ENCODE measurements at regions not wholly inside any gene's neighbourhood (a gene's known extent, or its start where the extent isn't known, plus 50 kb on each side); places are given as distances from the start of the nearest gene placed in this dataset.

DNA sequence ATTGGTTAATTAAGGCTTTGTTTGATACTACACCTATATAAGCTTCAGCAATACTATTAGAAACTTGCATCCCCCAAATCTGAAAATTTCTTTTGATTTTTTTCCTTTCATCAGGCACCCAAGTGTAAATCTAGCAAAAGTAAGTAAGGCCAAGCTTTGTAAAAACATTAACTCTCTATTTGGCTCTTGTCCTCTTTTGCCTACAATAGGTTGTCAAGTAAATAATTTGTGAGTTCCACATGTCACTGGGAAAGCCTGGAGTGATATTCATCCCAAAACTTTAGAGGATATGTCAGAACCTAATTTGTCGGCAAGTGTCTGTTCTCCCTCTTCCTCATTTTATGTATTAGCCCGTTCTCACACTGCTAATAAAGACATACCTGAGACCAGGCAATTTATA is 492.4 kb downstream of the IPMK start:
- Histone ChIP-seq H3K4me3 (ENCODE audit: low read depth, low read length, poor library complexity, severe bottlenecking) (no peak overlapping the region), H3K9me2 (ENCODE audit: insufficient read depth, low read length) (no peaks in the 10 kb centered on the region), H3K27ac (ENCODE audit: low read depth, low read length, poor library complexity, severe bottlenecking) (no peak overlapping the region), H3K79me2 (ENCODE audit: insufficient read depth, low read depth, low read length) (no peaks in the 10 kb centered on the region), H3K4me1 (ENCODE audit: insufficient read depth, low read length, poor library complexity, severe bottlenecking) (no peaks in the 10 kb centered on the region), H3K4me2 (ENCODE audit: low read length) (no peak overlapping the region), H3K36me3 (ENCODE audit: insufficient read depth, low read length) (no peaks in the 10 kb centered on the region), H2AFZ (ENCODE audit: low read length) (no peak overlapping the region), H4K20me1 (ENCODE audit: insufficient read depth, low read length) (no peaks in the 10 kb centered on the region), H3K9me3 (ENCODE audit: low read length) (no peaks in the 10 kb centered on the region)
- no TSS peak for BruUV-seq (replicated peaks)
- DNase-seq (ENCODE audit: low spot score) = no peak
- intact Hi-C loops (cut with micrococcal nuclease; ENCODE audit: unreplicated experiment) = no loop called here
- ChIA-PET POLR2A (no interaction called here), CTCF (ENCODE audit: unreplicated experiment) (no interaction called here)
- TF ChIP-seq, protein P1, sequence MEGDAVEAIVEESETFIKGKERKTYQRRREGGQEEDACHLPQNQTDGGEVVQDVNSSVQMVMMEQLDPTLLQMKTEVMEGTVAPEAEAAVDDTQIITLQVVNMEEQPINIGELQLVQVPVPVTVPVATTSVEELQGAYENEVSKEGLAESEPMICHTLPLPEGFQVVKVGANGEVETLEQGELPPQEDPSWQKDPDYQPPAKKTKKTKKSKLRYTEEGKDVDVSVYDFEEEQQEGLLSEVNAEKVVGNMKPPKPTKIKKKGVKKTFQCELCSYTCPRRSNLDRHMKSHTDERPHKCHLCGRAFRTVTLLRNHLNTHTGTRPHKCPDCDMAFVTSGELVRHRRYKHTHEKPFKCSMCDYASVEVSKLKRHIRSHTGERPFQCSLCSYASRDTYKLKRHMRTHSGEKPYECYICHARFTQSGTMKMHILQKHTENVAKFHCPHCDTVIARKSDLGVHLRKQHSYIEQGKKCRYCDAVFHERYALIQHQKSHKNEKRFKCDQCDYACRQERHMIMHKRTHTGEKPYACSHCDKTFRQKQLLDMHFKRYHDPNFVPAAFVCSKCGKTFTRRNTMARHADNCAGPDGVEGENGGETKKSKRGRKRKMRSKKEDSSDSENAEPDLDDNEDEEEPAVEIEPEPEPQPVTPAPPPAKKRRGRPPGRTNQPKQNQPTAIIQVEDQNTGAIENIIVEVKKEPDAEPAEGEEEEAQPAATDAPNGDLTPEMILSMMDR (conservative IDR thresholded peaks at IDR 0.05; ENCODE audit: low read length) = no peak
- TF ChIP-seq EZH2phosphoT487 (IDR thresholded peaks at IDR 0.05; ENCODE audit: borderline replicate concordance, low read depth, low read length) = no peak

DNA sequence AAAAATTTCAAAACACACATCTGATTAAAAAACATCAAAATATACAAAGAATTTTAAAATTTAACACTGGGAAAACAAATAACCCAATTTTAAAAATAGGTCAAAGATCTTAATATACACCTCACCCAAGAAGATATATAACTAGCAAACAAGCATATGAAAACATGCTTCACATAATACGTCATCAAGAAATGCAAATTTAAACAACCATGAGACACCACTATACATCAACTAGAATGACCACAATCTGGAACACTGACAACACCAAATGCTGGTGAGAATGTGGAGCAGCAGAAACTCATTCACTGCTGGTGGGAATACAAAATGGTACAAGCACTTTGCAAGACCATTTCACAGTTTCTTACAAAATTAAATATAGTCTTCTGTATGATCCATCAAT is 498.4 kb downstream of the IPMK start:
- TF ChIP-seq, protein P1 (conservative IDR thresholded peaks at IDR 0.05; ENCODE audit: low read length) = no peak
- TF ChIP-seq EZH2phosphoT487 (IDR thresholded peaks at IDR 0.05; ENCODE audit: borderline replicate concordance, low read depth, low read length) = no peak
- CTCF ChIA-PET (ENCODE audit: unreplicated experiment) = interaction anchor here (0.5 kb wide), 1 partner anchor 380 kb away, joined by 4 read pairs; no protein-coding TSS in a partner anchor
- Histone ChIP-seq H3K27ac (ENCODE audit: low read depth, low read length, poor library complexity, severe bottlenecking) (no peak overlapping the region), H2AFZ (ENCODE audit: low read length) (no peak overlapping the region), H4K20me1 (ENCODE audit: insufficient read depth, low read length) (no peaks in the 10 kb centered on the region), H3K9me3 (ENCODE audit: low read length) (no peaks in the 10 kb centered on the region), H3K36me3 (ENCODE audit: insufficient read depth, low read length) (no peaks in the 10 kb centered on the region), H3K4me2 (ENCODE audit: low read length) (no peak overlapping the region), H3K79me2 (ENCODE audit: insufficient read depth, low read depth, low read length) (no peaks in the 10 kb centered on the region), H3K9me2 (ENCODE audit: insufficient read depth, low read length) (no peaks in the 10 kb centered on the region), H3K4me3 (ENCODE audit: low read depth, low read length, poor library complexity, severe bottlenecking) (no peak overlapping the region), H3K4me1 (ENCODE audit: insufficient read depth, low read length, poor library complexity, severe bottlenecking) (no peaks in the 10 kb centered on the region)
- no TSS peak for BruUV-seq (replicated peaks)
- POLR2A ChIA-PET = no interaction called here
- intact Hi-C loops (cut with micrococcal nuclease; ENCODE audit: unreplicated experiment) = no loop called here
- no peak for DNase-seq (ENCODE audit: low spot score)

DNA sequence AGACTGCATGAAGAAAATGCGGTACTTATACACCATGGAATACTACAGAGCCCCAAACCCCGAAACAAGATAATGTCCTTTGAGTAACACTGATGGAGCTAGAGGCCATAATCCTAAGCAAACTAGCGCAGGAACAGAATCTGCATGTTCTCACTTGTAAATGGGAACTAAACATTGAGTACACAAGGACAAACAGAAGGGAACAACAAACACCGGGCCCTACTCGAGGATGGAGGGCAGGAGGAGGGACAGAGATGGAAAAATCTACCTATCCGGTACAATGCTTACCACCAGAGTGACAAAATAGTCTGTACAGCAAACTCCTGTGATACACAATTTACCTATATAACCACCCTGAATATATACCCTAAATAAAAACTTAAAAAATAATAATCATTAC is 507.9 kb downstream of the IPMK start:
- POLR2A ChIA-PET = interaction anchor here (1.2 kb wide), 1 partner anchor 545 kb away, joined by 6 read pairs; no protein-coding TSS in a partner anchor
- H3K9me3 ChIP-seq (ENCODE audit: low read length) = no peaks in the 10 kb centered on the region
- DNase-seq (ENCODE audit: low spot score) = no peak
- H3K4me2 ChIP-seq (ENCODE audit: low read length) = no peak overlapping the region
- H3K36me3 ChIP-seq (ENCODE audit: insufficient read depth, low read length) = no peaks in the 10 kb centered on the region
- BruUV-seq (replicated peaks) = no TSS peak
- H4K20me1 ChIP-seq (ENCODE audit: insufficient read depth, low read length) = no peaks in the 10 kb centered on the region
- no peaks in the 10 kb centered on the region for H3K79me2 ChIP-seq (ENCODE audit: insufficient read depth, low read depth, low read length)
- H3K4me3 ChIP-seq (ENCODE audit: low read depth, low read length, poor library complexity, severe bottlenecking) = no peak overlapping the region
- H2AFZ ChIP-seq (ENCODE audit: low read length) = no peak overlapping the region
- no peaks in the 10 kb centered on the region for H3K4me1 ChIP-seq (ENCODE audit: insufficient read depth, low read length, poor library complexity, severe bottlenecking)
- H3K9me2 ChIP-seq (ENCODE audit: insufficient read depth, low read length) = no peaks in the 10 kb centered on the region
- CTCF ChIA-PET (ENCODE audit: unreplicated experiment) = no interaction called here
- no peak overlapping the region for H3K27ac ChIP-seq (ENCODE audit: low read depth, low read length, poor library complexity, severe bottlenecking)
- intact Hi-C loops (cut with micrococcal nuclease; ENCODE audit: unreplicated experiment) = no loop called here
- TF ChIP-seq EZH2phosphoT487 (IDR thresholded peaks at IDR 0.05; ENCODE audit: borderline replicate concordance, low read depth, low read length) = no peak
- TF ChIP-seq, protein P1 (conservative IDR thresholded peaks at IDR 0.05; ENCODE audit: low read length) = no peak
